NCI-H82 treated with DMSO at 0.1 percent for 48 hours (cell line): ENCODE measurements at regions not wholly inside any gene's neighbourhood (a gene's known extent, or its start where the extent isn't known, plus 50 kb on each side); places are given as distances from the start of the nearest gene placed in this dataset.
"Not testable (repeated sequence)": the region's sequence is repeated elsewhere in the genome, so short reads cannot be mapped to it uniquely, and the experiment has no call there.

Source experiments
- DNase-seq: peaks from one replicate; lab custom pipeline; 2025; ENCODE audit not compliant: unreplicated experiment; lab: John Stamatoyannopoulos, UW

DNA sequence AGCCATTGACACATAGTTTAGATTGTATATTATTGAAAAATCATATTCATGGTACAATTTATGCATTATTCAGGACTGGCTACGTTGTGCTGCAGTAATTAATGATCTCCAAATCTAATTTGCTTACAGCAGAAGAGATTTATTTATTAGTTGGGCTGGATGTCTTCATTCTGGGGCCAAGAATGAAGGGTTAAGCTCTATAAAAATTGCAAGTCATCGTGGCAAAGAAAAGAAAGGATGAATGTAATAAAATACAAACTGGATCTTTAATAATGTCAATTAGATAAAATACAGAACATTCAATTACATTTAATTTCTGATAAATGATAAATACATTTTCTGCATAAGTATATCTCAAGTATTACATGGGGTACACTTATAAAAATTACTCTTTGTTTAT lies 151.8 kb upstream of the ANO5 start:
- DNase-seq: no peak

DNA sequence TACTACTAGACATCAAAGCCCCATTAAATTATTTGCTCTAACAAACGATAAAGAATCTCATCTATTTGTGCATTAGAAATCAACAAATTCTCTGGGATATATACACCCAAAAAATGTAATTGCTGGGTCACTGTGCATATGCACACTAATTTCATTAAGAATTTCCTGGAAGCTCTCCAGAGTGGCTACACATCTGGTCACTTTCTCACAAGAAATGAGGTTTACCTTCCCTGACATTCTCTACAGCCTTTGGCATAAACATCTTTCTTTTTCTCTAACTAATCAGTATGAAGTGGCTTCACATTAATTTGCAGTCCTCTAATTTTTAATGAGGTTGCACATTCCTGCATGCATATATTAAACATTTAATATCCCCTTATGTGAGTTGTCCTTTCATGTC lies 150.8 kb upstream of the ANO5 start:
- DNase-seq: no peak

- no peak for DNase-seq
Observed at GRCh38 chr11:22044126-22044525, 148.8 kb upstream of the ANO5 start.

DNA sequence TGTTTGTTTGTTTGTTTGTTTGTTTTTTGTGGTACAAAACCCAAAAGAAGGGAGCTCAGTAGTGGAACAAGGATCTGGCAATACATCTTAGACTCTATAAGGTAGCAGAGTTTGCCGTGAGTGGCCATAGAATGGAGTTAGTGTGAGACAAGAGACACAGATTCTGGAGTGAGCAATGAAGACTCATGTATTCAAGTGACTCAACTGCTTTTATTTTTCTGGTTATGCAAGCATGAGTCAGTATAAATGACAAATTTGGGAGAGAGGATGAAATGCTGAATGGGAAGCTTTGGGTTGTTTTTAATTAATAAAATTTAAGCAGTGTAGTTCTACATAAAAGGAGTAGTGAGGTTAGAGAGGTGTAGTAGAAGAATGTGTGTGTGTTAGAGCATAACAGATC lies 143.6 kb upstream of the ANO5 start:
- DNase-seq: no peak

DNA sequence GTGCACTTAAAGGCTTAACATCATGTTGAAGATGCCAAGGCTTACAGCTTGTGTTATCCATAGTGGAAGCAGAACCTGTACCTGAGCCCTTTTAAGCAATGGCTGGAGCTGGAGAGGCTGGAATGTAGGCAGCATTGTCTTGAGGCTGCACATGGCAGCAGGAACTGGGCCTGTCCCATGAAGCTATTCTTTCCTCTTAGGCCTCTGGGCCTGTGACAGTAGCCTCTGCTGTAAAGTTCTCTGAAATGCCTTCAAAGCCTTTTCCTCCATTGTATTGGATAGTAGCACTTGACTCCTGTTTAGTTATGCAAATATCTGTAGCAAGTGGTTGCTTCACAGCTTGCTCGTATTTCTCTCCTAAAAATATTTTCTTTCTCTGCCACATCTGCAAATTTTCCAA lies 127.4 kb upstream of the ANO5 start:
- no peak for DNase-seq

DNA sequence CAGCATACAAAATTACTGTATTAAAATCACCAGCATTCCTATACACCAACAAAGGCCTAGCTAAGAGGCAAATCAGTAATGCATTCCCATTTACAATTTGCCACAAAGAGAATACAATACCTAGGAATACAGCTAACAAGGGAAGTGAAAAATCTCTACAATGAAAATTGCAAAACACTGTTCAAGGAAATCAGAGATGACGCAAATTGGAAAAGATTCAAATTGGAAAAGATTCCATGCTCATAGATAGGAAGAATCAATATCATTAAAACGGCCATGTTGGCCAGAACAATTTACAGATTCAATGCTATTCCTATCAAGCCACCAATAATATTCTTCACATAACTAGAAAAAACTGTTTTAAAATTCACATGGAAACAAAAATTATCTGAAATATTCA lies 123.0 kb upstream of the ANO5 start:
- no peak for DNase-seq

GRCh38 chr11:22076271-22076930 lies 116.5 kb upstream of the ANO5 start:
- DNase-seq: no peak

DNA sequence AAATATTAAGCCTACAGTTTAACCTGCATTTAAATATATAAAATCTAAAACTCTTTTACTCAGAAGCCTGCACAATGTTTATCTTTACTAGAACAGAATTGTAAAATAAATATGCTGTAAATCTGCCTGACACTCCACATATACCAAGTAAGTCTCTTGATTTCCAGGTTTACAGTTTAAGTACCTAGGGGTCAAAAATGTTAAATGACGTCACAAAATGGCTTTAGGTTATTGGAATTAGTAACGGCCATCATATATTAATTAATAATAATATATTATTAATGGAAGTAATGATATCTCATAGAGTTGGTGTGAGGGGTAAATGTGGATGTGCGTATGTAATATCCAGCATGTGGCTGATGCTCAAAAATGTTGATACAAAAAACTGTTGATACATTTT lies 114.8 kb upstream of the ANO5 start:
- no peak for DNase-seq

- no peak for DNase-seq
Observed at GRCh38 chr11:22079133-22079872, 113.6 kb upstream of the ANO5 start.

DNA sequence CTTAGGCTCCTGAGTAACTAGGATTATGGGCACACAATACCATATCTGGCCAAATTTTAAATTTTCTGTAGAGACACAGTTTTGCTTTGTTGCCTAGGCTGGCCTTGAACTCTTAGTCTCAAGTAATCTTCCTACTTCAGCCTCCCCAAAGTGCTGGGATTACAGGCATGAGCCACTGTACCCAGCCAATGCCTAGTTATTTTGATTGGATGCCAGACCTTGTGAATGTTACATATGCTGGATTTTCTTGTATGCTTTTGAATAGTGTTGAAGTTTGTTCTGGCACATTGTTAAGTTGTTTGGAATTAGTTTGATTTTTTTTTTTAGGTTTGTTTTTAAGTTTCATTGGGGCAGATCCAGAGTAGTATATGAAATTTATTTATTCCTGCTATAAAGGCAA lies 110.7 kb upstream of the ANO5 start:
- no peak for DNase-seq

- DNase-seq: no peak
Observed at GRCh38 chr11:22082788-22083187, 110.1 kb upstream of the ANO5 start.

DNA sequence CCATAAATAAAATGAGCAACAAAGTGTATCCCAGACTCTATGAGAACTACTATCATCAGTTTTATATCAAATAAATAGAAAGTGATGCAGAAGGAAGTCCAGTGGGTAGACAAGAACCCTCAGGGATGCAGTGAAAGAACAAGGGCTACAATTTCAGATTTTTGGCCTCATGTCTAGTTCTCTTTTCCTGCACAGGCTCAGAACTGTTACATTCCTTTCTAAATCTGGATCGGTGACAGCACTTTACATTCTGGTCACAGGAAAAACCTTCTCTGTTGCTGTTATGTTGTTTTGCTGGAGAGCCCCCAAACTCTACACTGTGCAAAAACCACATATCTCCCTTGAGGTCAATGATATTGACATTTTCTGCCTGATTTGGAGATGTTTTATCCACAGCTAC lies 108.8 kb upstream of the ANO5 start:
- DNase-seq: no peak

DNA sequence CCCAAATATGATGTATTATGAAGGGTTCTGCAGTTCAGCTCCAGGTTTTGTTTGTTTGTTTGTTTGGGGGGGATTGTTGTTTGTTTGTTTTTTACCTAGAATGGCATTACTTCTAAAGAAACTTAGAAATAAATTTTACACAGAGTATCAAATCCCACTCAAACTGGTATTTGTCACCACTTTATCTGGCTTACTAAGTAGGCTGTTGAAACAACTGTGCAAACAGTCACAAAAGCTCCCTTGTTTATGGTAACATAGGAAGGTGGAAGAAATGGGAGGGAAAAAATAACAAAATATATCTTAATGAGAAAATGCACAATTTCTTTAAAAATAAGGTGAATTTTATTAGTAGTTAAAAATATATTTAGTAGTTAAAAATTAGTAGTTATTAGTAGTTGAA lies 108.3 kb upstream of the ANO5 start:
- DNase-seq: no peak

DNA sequence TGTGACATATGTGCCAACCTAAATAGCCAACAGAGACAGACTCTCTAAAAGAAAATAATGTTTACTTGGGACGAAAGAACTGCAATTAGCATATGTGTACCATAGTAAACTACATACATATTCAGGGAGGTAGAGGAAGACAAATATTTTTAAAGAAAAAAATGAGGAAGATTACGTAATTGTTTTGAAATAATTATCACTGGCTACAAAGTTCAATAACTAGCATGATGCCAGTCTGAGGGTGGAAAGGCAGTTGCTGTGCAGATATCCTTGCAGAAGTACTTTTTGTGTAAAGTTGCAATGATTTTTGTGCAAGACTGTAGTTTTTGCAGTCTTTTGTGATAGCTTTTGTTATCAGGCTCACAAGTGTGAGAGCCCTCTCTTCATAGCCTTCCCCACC lies 103.3 kb upstream of the ANO5 start:
- DNase-seq: no peak

GRCh38 chr11:22106566-22106965 lies 86.3 kb upstream of the ANO5 start:
- no peak for DNase-seq

- DNase-seq: no peak
Observed at GRCh38 chr11:22115470-22116029, 77.3 kb upstream of the ANO5 start.

DNA sequence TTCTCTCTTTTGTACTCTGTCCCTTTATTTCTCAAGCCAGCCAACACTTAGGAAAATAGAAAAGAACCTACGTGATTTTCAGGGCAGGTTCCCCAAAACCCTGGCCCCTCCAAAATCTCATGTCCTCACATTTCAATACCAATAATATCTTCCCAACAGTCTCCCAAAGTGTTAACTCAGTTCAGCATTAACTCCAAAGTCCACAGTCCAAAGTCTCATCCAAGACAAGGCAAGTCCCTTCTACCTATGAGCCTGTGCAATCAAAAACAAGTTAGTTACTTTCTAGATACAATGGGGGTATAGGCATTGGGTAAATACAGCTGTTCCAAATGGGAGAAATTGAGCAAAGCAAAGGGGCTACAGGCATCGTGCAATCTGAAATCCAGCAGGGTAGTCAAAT lies 64.9 kb upstream of the ANO5 start:
- not testable (repeated sequence) for DNase-seq

GRCh38 chr11:22130462-22131053 lies 62.3 kb upstream of the ANO5 start:
- DNase-seq: peak; percentile 15

GRCh38 chr11:22133776-22134175 lies 59.1 kb upstream of the ANO5 start:
- DNase-seq: no peak

- DNase-seq: no peak
Observed at GRCh38 chr11:22138264-22138663, 54.6 kb upstream of the ANO5 start.
